Fibroblast of lung (primary cell): ENCODE measurements at regions not wholly inside any gene's neighbourhood (a gene's known extent, or its start where the extent isn't known, plus 50 kb on each side); places are given as distances from the start of the nearest gene placed in this dataset.

Experiments used
- DNase-seq, 2 donors: peaks; one replicate each; pipeline versions ENCODE4 v3.0.0 to v3.0.0-alpha.2; 2010; ENCODE audit warnings: low read depth in 2 of 2
- H2AFZ ChIP-seq: 2 replicates; pipeline ENCODE4 v1.5.1; 2012; ENCODE audit warnings: low read length, control low read depth, inconsistent platforms
- H3K27ac ChIP-seq: 2 replicates; pipeline ENCODE4 v1.5.1; 2011; ENCODE audit warnings: low read length, control low read depth; ENCODE audit not compliant: insufficient read depth
- H3K27me3 ChIP-seq: 2 replicates; pipeline ENCODE4 v1.5.1; 2011; ENCODE audit warnings: mild to moderate bottlenecking, low read length; ENCODE audit not compliant: control insufficient read depth, insufficient read depth
- H3K36me3 ChIP-seq: 2 replicates; pipeline ENCODE4 v1.5.1; 2011; ENCODE audit warnings: low read length; ENCODE audit not compliant: control insufficient read depth, insufficient read depth
- H3K4me1 ChIP-seq: 2 replicates; pipeline ENCODE4 v1.5.1; 2011; ENCODE audit warnings: low read length; ENCODE audit not compliant: control insufficient read depth, insufficient read depth; ENCODE audit errors: extremely low read depth
- H3K4me2 ChIP-seq: 2 replicates; pipeline ENCODE4 v1.5.1; 2011; ENCODE audit warnings: low read length, control low read depth; ENCODE audit not compliant: insufficient read depth; ENCODE audit errors: extremely low read depth
- H3K4me3 ChIP-seq, 4 experiments: fragments of 200-600 bp in 1 of 4; sonication (generic) in 1 of 4; replicated peaks in 1 of 4; 2 replicates each; pipeline ENCODE4 v1.5.1; 2011 to 2016; ENCODE audit warnings: low read length in 4 of 4, low read depth in 3 of 4, mild to moderate bottlenecking in 3 of 4, control low read depth in 2 of 4, inconsistent platforms in 1 of 4, mixed read lengths in 1 of 4; ENCODE audit not compliant: insufficient read depth in 1 of 4; ENCODE audit errors: control extremely low read depth in 1 of 4
- H3K79me2 ChIP-seq: 2 replicates; pipeline ENCODE4 v1.5.1; 2012; ENCODE audit warnings: mild to moderate bottlenecking, low read length, inconsistent platforms; ENCODE audit not compliant: control insufficient read depth, insufficient read depth
- H3K9ac ChIP-seq: 2 replicates; pipeline ENCODE4 v1.5.1; 2011; ENCODE audit warnings: mild to moderate bottlenecking, low read length, control low read depth; ENCODE audit not compliant: insufficient read depth
- H3K9me3 ChIP-seq: 2 replicates; pipeline ENCODE4 v1.5.1; 2012; ENCODE audit warnings: low read depth, low read length; ENCODE audit not compliant: control insufficient read depth, insufficient read depth
- H4K20me1 ChIP-seq: 2 replicates; pipeline ENCODE4 v1.5.1; 2011; ENCODE audit warnings: low read length; ENCODE audit not compliant: control insufficient read depth, insufficient read depth; ENCODE audit errors: extremely low read depth
- CTCF ChIP-seq, 2 donors: IDR thresholded peaks in 1 of 2; conservative IDR thresholded peaks in 1 of 2; 1 replicate in 1 of 2; 2 replicates in 1 of 2; pipeline ENCODE4 v1.5.1; 2011 to 2012; ENCODE audit warnings: low read length in 2 of 2, control low read depth in 1 of 2, inconsistent platforms in 1 of 2, low read depth in 1 of 2, mild to moderate bottlenecking in 1 of 2
- EZH2 ChIP-seq: IDR thresholded peaks from 2 replicates; pipeline ENCODE4 v1.5.1; 2012; ENCODE audit warnings: low read length, control low read depth, mild to moderate bottlenecking; ENCODE audit errors: missing control alignments

- Histone ChIP-seq H2AFZ (no peak overlapping the region), H3K79me2 (no peaks in the 10 kb centered on the region), H3K9ac (no peak overlapping the region), H4K20me1 (no peaks in the 10 kb centered on the region), H3K27me3 (no peaks in the 10 kb centered on the region), H3K4me2 (no peak overlapping the region), H3K4me1 (no peaks in the 10 kb centered on the region), H3K4me3 (no peak overlapping the region), H3K36me3 (no peaks in the 10 kb centered on the region), H3K27ac (no peak overlapping the region), H3K9me3 (no peaks in the 10 kb centered on the region)
- DNase-seq, result no peak
- TF ChIP-seq EZH2, result no peak
These were observed 141.1 kb downstream of the CEP57L1 start for GRCh38 chr6:109236115-109237076.

DNA sequence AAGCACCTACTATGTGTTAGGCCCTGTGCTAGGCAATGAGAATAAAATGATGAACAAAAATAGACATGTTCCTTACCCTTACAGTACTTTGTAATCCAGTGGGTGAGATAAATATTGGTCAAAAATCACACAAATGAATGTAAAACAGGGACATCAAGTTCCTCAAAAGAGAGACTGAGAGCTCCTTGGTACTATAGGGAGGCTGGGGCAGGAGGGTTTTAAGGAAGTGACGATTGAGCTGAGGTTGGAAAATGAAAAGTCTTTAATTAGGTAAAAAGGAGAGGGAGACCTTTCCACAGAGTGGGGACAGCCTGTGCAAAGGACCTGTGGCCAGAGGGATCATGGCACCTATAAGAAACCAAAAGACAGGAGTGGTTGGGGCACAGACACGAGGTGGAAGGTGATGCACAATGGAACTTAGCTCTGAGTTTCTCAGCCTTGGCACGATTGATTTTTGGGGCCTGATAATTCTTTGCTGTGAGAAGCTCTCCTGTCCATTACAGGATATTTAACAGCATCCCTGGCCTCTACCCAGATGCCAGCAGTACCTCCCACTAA is 140.3 kb downstream of the CEP57L1 start:
- Histone ChIP-seq H3K9me3 (no peaks in the 10 kb centered on the region), H3K79me2 (no peaks in the 10 kb centered on the region), H3K27me3 (no peaks in the 10 kb centered on the region), H3K36me3 (no peaks in the 10 kb centered on the region), H4K20me1 (no peaks in the 10 kb centered on the region), H3K4me2 (no peak overlapping the region), H3K4me1 (no peaks in the 10 kb centered on the region), H2AFZ (no peak overlapping the region), H3K27ac (no peak overlapping the region), H3K9ac (no peak overlapping the region), H3K4me3 (no peak overlapping the region)
- TF ChIP-seq EZH2 (no peak), CTCF (conservative IDR thresholded peaks at IDR 0.05 in 1 of 2, IDR thresholded peaks at IDR 0.05 in 1 of 2; ENCODE audit: low read depth in 1 of 2, low read length in 2 of 2) (no peak)
- DNase-seq, result no peak

DNA sequence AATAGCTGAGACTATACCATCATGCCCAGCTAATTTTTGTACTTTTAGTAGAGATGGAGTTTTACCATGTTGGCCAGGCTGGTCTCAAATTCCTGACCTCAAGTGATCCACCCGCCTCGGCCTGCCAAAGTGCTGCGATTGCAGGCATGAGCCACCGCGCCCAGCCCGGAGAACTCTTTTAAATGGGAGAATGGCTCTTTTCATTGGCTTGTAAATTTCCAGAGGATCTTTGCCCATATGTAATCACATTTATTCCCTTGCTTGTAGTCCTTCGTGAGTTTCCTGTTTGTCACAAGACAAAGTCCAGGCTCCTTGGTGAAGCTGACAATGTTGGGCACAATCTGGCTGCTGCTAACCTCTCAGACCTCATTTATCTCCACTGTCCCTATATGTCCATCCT is 135.1 kb downstream of the CEP57L1 start:
- Histone ChIP-seq H3K9ac (no peak overlapping the region), H3K4me2 (no peak overlapping the region), H3K4me1 (no peaks in the 10 kb centered on the region), H3K79me2 (no peaks in the 10 kb centered on the region), H3K36me3 (no peaks in the 10 kb centered on the region), H3K27ac (no peak overlapping the region), H3K4me3 (no peak overlapping the region), H2AFZ (no peak overlapping the region), H4K20me1 (no peaks in the 10 kb centered on the region), H3K9me3 (no peaks in the 10 kb centered on the region), H3K27me3 (no peaks in the 10 kb centered on the region)
- TF ChIP-seq EZH2, result no peak
- no peak for TF ChIP-seq CTCF (conservative IDR thresholded peaks at IDR 0.05 in 1 of 2, IDR thresholded peaks at IDR 0.05 in 1 of 2; ENCODE audit: low read depth in 1 of 2, low read length in 2 of 2)
- no peak for DNase-seq
